ENCODE measurements at regions not wholly inside any gene's neighbourhood (a gene's known extent, or its start where the extent isn't known, plus 50 kb on each side); places are given as distances from the start of the nearest gene placed in this dataset.

DNA sequence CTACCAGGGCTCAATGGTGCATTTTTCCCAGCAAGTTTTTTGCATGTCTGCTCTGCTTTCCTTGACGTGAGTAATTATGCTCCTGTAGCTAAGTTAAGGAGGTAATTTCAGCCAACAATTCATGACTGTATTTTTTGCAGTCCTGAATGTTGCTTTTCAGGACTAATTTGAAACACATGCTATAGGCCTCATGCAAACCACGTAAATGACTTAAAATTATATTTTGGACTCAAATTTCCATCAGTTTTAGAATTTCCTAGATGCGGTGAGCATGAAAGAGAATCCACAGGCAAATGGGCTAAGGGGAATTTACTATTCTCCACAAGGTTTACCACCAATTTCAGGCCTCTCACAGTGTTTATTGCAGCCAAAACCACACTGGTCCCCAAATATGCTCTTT, 589.9 kb upstream of the LRRTM1 start:
- TF ChIP-seq GATA3 (IDR thresholded peaks at IDR 0.05; ENCODE audit: low read depth, low read length) (no peak), GATA2 (IDR thresholded peaks at IDR 0.05; ENCODE audit: low read depth, low read length) (no peak)

DNA sequence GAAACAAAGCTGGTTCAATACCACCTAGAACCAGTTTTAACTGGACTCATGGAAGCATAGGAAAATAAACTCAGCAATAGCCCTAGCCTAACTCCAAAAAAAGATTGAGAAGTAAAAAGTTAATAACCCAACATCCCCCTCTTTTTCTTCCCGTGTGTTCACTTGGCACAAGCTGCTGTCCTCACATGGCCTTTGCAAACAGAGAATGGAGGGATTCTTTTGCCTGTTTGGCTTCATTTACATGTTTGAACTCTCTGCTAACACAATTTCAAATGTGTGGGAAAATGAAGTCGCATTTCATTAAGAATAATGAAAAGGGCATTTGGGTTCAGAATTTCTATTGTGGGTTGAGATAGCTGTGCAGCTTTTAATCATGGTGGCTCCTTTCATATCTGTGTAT, 589.2 kb upstream of the LRRTM1 start:
- TF ChIP-seq GATA2 (IDR thresholded peaks at IDR 0.05; ENCODE audit: low read depth, low read length) (no peak), GATA3 (IDR thresholded peaks at IDR 0.05; ENCODE audit: low read depth, low read length) (no peak)

DNA sequence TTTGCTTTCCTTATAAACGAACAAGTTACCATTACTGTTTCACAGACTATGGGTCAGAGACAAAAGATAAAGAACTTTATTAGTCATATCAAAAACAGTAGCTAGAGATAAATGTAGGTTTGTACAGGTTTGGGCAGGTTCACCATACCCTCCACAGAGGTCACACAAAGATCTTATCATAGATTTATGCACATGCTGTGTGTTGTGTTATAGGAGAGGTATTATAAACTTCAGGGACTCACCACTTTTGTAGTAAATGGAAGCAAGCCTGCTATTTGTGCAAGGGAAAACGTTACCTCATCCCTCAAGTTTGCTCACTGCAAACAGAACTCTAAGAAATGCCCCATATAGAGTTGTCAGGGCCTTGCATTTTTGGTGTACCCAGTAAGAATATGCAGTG, 584.5 kb upstream of the LRRTM1 start:
- TF ChIP-seq GATA2 (IDR thresholded peaks at IDR 0.05; ENCODE audit: low read depth, low read length), result no peak
- TF ChIP-seq GATA3 (IDR thresholded peaks at IDR 0.05; ENCODE audit: low read depth, low read length), result no peak

DNA sequence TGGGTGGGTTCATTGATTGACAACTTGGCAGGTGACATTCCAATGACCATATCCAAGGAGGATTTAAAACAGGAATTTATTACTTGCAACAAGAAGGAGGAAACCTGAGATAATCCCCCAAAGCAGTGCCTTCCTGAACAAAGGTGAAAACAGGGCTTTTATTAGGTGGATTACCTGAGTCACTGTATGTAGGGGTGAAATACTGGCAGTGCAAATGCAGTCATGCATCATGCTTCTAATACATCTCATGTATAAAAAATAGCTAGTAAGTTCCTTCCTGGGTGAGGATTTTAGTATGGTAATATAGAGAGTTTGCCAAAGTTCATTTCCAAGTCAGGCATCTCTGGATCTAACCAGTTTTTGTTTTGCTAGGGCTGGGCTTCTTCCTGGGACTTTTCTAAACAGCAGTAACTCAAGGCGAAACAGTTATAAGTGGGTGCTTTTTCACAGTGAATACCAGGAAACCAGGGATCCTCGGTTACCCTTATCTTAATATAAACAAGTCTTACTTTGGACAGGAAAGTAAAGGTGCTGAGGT, 583.4 kb upstream of the LRRTM1 start:
- no peak for TF ChIP-seq GATA2 (IDR thresholded peaks at IDR 0.05; ENCODE audit: low read depth, low read length)
- no peak for TF ChIP-seq GATA3 (IDR thresholded peaks at IDR 0.05; ENCODE audit: low read depth, low read length)

DNA sequence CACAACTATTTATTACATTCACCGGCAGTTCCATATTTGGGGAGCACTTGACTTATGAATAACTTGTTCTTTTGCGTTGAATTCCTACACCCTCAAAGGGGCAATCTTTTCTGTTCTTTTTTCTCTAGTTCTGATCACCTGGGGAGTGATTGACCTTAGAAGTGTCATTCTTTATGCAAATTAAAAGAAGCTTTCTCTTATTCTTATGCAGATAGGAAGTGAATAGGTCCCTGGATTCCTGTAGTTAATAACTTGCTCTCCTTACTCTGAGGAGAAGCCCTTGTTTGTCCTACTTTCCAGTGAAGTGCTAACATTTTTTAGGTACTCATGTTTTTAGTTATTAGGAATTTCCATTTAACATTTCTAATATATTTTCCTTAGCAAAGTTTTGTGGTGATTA, 569.8 kb upstream of the LRRTM1 start:
- TF ChIP-seq GATA2 (IDR thresholded peaks at IDR 0.05; ENCODE audit: low read depth, low read length) (no peak), GATA3 (IDR thresholded peaks at IDR 0.05; ENCODE audit: low read depth, low read length) (no peak)

DNA sequence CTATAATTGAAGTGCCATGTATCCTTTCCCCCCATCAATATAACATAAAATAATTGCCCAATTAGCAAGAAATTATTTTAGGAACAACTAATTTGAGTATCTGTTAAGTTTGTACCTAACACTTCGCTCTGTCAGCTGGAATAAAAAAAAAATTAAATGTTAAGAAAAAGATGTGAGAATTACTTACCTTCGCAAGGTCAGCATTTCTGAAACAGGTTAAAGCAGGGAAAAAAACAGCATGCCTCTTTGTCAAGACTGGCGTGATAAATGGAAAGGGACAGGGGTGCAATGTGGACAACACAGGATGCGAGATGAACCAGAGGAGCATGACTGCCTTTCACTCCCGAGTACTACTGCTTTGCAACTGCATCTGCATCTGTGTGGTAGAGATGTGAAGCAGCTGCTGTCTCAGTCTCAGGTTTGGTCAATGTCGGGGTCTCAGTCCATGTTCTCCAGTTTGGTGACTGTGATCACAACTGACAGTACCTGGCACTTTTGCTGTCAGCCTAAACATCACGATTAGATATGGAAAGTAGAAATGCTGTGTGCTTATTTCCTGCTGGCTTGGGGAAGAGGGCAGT, 565.4 kb upstream of the LRRTM1 start:
- TF ChIP-seq GATA3 (IDR thresholded peaks at IDR 0.05; ENCODE audit: low read depth, low read length), result no peak
- no peak for TF ChIP-seq GATA2 (IDR thresholded peaks at IDR 0.05; ENCODE audit: low read depth, low read length)

DNA sequence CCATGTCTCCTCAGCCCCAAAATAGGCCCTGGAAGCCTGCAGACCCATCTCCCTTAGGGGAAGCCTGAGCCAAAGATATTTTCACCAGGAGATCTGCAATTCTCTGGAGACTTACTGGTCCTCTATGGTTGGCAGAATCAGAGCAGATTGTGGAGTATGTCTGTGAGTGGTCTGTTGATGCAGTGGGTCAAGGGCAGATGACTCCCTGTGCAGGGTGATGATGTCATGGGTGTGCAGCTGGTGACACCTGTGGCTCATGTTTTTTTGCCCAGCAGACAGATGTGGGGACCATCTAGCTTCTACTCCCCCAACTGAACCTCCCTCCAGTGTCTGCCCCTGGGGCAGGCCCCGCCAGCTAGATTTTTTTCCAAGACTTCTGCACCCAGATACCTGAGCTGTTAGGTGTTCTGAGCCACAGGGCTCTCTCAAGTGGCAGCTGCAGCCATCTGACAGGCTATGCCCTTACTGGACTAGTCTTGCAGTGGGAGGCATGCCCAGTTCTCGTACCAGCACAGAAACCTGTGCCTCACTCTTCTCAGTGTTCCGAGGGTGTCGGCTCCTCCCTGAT, 558.7 kb upstream of the LRRTM1 start:
- TF ChIP-seq GATA3 (IDR thresholded peaks at IDR 0.05; ENCODE audit: low read depth, low read length) (no peak), GATA2 (IDR thresholded peaks at IDR 0.05; ENCODE audit: low read depth, low read length) (no peak)

DNA sequence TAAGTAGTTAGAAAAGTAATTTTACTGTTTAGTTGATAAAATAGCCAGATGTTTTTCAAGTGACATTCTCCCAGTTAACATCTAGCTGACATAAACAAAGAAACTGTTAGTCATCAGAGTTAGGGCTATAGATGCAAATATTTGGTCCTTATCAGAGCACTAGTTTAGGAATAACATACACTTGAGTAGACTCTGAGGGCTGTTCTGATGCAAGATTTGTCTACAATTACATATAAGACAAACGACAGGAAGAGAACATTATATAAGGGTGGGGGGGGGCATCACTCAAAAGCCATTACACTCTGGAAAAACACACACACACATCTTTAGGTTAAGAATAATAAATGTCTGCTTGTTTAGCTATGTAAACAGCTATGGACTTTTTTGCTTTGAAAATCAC, 554.4 kb upstream of the LRRTM1 start:
- no peak for TF ChIP-seq GATA2 (IDR thresholded peaks at IDR 0.05; ENCODE audit: low read depth, low read length)
- no peak for TF ChIP-seq GATA3 (IDR thresholded peaks at IDR 0.05; ENCODE audit: low read depth, low read length)

DNA sequence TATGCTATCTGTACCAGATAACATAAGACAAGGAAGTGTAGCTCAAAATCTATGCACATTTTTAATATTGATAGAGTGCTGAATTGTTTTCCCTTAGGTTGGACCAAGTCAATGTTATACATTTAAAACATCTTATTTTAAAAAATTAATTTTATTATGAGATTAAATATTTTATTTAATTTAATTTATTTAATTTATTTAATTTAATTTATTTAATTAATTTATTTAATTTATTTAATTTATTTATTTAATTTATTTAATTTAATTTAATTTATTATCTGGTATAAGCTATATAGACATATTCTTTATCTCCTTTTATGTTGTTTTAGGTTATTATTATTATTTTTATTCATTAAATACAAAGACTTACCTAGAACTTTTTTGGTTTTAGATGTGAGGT, 551.7 kb upstream of the LRRTM1 start:
- TF ChIP-seq GATA2 (IDR thresholded peaks at IDR 0.05; ENCODE audit: low read depth, low read length) (no peak), GATA3 (IDR thresholded peaks at IDR 0.05; ENCODE audit: low read depth, low read length) (no peak)

DNA sequence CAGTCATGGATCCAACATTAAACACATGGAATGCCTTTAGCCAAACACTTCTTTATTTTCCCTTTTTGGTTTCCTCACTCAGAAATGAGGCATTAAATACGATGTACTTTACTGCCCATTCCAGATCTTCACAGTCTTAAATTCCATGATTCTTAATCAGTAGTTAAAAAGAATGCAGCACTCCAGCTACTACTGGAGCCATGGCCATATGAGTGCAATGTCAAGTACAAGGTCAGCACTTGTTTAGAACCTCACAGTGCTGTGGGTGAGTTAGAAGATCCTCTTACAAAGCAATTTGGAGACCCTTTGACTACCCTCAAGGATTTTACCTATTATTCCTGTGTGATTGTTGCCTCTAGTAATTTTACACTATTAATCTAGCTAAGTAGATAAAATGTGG, 550.3 kb upstream of the LRRTM1 start:
- no peak for TF ChIP-seq GATA2 (IDR thresholded peaks at IDR 0.05; ENCODE audit: low read depth, low read length)
- no peak for TF ChIP-seq GATA3 (IDR thresholded peaks at IDR 0.05; ENCODE audit: low read depth, low read length)

DNA sequence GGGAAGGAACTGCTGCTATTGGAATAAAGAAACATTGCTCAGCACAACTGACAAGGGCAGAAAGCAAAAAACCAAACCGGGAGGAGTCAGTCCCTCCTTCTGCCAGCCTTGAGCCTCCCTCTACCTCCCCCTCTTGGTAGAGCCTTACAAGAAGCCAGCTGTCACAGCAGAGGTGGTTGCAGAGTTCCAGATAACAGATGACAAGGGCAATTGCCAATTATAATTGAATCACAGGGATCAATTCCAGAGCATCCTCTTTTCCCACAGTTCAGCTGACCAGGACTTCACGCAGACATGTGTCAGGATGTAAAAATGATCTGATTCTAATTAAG, 548.2 kb upstream of the LRRTM1 start:
- no peak for TF ChIP-seq GATA3 (IDR thresholded peaks at IDR 0.05; ENCODE audit: low read depth, low read length)
- no peak for TF ChIP-seq GATA2 (IDR thresholded peaks at IDR 0.05; ENCODE audit: low read depth, low read length)

DNA sequence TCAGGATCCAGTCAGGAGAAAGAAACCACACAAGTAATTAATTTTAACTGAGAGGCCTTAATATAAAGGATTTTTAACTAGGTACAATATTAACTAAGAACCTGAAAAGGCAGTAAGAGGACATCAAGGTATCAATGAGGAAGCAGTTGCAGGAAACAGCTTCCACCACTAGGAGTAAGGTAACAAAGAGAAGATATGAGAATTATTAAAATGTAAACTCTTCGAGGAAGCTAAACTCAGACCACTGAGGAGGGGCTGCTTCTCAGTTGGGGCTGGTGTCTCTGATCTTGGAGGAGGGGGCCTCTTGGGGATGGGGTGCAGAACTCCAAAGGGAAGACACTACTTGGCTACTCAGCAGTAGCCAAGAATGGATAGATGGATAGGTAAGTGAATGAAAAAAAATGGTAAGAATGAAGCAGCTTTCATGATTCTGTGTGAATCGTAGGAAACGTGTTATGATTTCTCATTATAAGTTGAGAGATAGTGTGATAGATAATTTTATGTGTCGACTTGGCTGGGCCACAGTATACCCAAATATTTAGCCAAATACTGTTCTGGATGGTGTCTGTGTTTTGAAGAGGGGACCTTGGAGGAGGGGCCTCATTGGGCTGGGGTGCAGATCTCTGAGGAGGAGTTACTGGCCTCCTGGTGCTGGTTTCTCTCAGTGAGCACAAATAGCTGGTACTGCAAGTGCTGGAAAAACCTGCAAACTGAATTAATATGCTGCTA, 547.7 kb upstream of the LRRTM1 start:
- no peak for TF ChIP-seq GATA2 (IDR thresholded peaks at IDR 0.05; ENCODE audit: low read depth, low read length)
- no peak for TF ChIP-seq GATA3 (IDR thresholded peaks at IDR 0.05; ENCODE audit: low read depth, low read length)

DNA sequence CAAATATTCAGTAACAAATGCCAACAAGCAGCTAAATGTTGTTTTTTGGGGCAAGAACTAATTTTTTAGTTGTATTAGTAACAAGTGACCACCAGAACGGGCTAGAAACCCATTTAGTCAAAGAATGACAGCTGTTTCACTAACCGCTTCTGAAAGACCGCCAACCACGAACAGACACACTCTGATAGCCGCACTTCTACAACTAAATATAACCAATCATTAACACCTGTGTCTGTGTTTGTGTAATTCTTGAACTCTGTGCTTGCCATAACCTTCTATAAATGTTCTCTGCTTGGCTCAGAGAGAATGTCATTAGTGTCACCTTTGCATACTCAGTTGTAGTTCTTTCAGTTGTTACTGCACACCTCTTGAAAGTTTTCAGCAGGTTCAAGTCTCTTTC, 526.3 kb upstream of the LRRTM1 start:
- TF ChIP-seq GATA3 (IDR thresholded peaks at IDR 0.05; ENCODE audit: low read depth, low read length) (no peak), GATA2 (IDR thresholded peaks at IDR 0.05; ENCODE audit: low read depth, low read length) (no peak)

DNA sequence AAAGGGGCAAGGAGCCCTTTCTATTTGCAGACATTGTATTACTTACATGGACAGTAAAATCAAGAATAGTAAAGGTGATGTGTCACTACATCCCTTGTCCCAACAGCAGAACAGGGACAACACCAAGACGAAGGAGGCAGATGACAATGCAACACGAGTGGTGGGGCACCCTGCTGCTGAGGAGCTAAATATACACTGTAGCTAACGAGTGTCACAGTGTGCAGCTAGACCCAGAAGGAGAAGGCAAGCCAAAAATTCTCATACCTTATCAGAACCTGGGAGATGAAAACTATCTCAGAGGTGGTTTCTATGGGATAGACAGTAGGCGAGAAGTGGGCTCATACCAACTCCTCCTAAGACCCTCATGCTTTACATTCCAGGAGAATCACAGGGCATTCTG, 518.4 kb upstream of the LRRTM1 start:
- TF ChIP-seq GATA3 (IDR thresholded peaks at IDR 0.05; ENCODE audit: low read depth, low read length) (no peak), GATA2 (IDR thresholded peaks at IDR 0.05; ENCODE audit: low read depth, low read length) (no peak)

DNA sequence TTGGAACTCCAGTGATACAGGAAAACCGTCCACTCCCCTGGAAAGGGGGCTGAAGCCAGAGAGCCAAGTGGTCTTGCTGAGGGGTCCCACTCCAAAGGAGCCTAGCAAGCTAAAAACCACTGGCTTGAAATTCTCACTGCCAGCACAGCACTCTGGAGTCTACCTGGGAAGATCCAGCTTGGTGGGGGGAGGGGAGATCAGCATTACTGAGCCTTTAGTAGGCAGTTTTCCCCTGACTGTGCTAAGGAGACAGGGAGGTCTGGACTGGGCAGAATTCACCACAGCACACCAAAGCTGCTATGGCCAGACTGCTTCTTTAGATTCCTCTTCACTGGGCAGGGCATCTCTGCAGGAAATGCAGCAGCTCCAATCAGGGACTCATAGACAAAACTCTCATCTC, 510.7 kb upstream of the LRRTM1 start:
- TF ChIP-seq GATA3 (IDR thresholded peaks at IDR 0.05; ENCODE audit: low read depth, low read length) (no peak), GATA2 (IDR thresholded peaks at IDR 0.05; ENCODE audit: low read depth, low read length) (no peak)

Measured in SH-SY5Y (cell line).